ENCODE measurements at regions not wholly inside any gene's neighbourhood (a gene's known extent, or its start where the extent isn't known, plus 50 kb on each side); places are given as distances from the start of the nearest gene placed in this dataset.

DNA sequence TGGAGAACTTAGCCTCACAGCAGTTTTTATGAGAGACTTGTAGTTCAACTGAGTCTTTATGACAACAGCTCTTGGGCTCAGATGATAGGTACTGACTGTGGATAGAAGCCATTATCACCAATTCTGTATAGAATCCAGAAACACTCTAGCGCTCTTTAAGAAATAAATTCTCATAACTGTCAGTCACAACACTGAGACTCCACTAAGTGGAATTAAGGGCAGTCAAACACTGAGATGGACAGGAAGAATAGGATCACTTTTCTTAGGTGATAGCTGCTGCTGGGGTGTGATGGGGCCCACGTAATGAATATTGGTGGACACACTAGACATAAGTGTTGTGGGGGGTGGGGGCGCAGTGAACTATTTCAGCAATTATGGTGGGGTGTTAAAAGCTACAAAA, 1691.8 kb upstream of the LRRTM1 start:
- Histone ChIP-seq H3K36me3 (ENCODE audit: insufficient read depth, low read length) (no peaks in the 10 kb centered on the region), H3K9me3 (ENCODE audit: control insufficient read depth in 1 of 2, low read length in 2 of 2) (no peaks in the 10 kb centered on the region), H3K27ac (ENCODE audit: low read depth, low read length) (no peak overlapping the region), H3K4me1 (ENCODE audit: insufficient read depth, low read length) (no peaks in the 10 kb centered on the region), H3K27me3 (ENCODE audit: insufficient read depth, low read length) (no peaks in the 10 kb centered on the region), H3K4me3 (ENCODE audit: low read length in 2 of 2) (no peak overlapping the region)
- no peak for DNase-seq
- ChIA-PET CTCF (ENCODE audit: partially characterized antibody) (no interaction called here), POLR2A (ENCODE audit: partially characterized antibody) (no interaction called here)
- no peaks in the 10 kb centered on the region for H3K4me1 Mint-ChIP-seq
- H3K27ac Mint-ChIP-seq = no peak overlapping the region
- no peaks in the 10 kb centered on the region for H3K36me3 Mint-ChIP-seq
- no peaks in the 10 kb centered on the region for H3K27me3 Mint-ChIP-seq
- H3K9me3 Mint-ChIP-seq = peaks cover 2 to 19% (median 5%) of the 10 kb centered on the region in 8 donors
- intact Hi-C loops (cut with micrococcal nuclease) = no loop called here
- H3K4me3 Mint-ChIP-seq = no peak overlapping the region

DNA sequence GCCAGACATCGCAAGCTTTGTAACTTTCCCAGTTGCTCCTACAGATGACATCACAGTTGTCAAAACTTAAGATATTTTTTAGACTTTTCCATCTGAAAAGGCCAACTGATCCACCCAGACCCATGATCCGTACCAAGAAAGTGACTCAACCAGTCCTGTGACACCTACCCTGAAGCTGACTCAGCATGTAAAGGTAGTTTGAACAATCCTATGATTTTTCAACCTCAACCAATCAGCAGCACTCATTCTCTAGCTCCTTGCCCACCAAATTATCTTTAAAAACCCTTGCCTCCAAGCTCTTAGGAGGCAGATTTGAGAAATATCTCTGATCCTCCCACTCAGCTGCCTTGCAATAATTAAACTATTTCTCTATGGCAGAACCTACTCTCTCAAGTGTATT, 1686.7 kb upstream of the LRRTM1 start:
- Histone ChIP-seq H3K27me3 (ENCODE audit: insufficient read depth, low read length) (no peaks in the 10 kb centered on the region), H3K9me3 (ENCODE audit: control insufficient read depth in 1 of 2, low read length in 2 of 2) (no peaks in the 10 kb centered on the region), H3K36me3 (ENCODE audit: insufficient read depth, low read length) (no peaks in the 10 kb centered on the region), H3K4me3 (ENCODE audit: low read length in 2 of 2) (no peak overlapping the region), H3K27ac (ENCODE audit: low read depth, low read length) (no peak overlapping the region), H3K4me1 (ENCODE audit: insufficient read depth, low read length) (no peaks in the 10 kb centered on the region)
- CTCF ChIA-PET (ENCODE audit: partially characterized antibody) = no interaction called here
- Mint-ChIP-seq H3K36me3 (no peaks in the 10 kb centered on the region), H3K9me3 (peaks cover 0 to 19% (median 4%) of the 10 kb centered on the region in 8 donors), H3K4me3 (no peak overlapping the region), H3K27me3 (no peaks in the 10 kb centered on the region), H3K4me1 (no peaks in the 10 kb centered on the region), H3K27ac (no peak overlapping the region)
- POLR2A ChIA-PET (ENCODE audit: partially characterized antibody) = no interaction called here
- intact Hi-C loops (cut with micrococcal nuclease) = no loop called here
- no peak for DNase-seq

DNA sequence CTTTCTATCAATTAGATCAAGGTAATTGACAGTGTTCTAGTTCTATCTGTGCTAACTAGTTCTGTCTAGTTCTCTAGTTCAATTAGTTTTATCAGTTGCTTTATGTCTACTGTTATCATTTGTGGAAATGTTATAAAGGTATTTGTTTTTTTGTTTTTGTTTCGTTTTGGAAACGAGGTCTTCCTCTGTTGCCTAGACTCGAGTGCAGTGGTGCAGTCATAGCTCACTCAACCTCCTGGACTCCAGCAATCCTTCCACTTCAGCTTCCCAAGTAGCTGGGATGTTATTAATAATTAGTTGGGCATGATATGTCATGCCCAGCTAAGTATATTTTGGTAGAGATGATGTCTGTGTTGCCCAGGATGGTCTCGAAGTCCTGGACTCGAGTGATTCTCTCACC, 1682.8 kb upstream of the LRRTM1 start:
- H3K36me3 ChIP-seq (ENCODE audit: insufficient read depth, low read length) = no peaks in the 10 kb centered on the region
- H3K4me3 Mint-ChIP-seq = no peak overlapping the region
- H3K27ac ChIP-seq (ENCODE audit: low read depth, low read length) = no peak overlapping the region
- no peaks in the 10 kb centered on the region for H3K4me1 Mint-ChIP-seq
- H3K9me3 Mint-ChIP-seq = peaks cover 0 to 16% (median 3%) of the 10 kb centered on the region in 8 donors
- ChIA-PET POLR2A (ENCODE audit: partially characterized antibody) (no interaction called here), CTCF (ENCODE audit: partially characterized antibody) (no interaction called here)
- H3K4me1 ChIP-seq (ENCODE audit: insufficient read depth, low read length) = no peaks in the 10 kb centered on the region
- no peak overlapping the region for H3K27ac Mint-ChIP-seq
- H3K9me3 ChIP-seq (ENCODE audit: control insufficient read depth in 1 of 2, low read length in 2 of 2) = no peaks in the 10 kb centered on the region
- intact Hi-C loops (cut with micrococcal nuclease) = no loop called here
- no peaks in the 10 kb centered on the region for H3K27me3 ChIP-seq (ENCODE audit: insufficient read depth, low read length)
- no peak overlapping the region for H3K4me3 ChIP-seq (ENCODE audit: low read length in 2 of 2)
- no peak for DNase-seq
- H3K27me3 Mint-ChIP-seq = no peaks in the 10 kb centered on the region
- H3K36me3 Mint-ChIP-seq = no peaks in the 10 kb centered on the region

DNA sequence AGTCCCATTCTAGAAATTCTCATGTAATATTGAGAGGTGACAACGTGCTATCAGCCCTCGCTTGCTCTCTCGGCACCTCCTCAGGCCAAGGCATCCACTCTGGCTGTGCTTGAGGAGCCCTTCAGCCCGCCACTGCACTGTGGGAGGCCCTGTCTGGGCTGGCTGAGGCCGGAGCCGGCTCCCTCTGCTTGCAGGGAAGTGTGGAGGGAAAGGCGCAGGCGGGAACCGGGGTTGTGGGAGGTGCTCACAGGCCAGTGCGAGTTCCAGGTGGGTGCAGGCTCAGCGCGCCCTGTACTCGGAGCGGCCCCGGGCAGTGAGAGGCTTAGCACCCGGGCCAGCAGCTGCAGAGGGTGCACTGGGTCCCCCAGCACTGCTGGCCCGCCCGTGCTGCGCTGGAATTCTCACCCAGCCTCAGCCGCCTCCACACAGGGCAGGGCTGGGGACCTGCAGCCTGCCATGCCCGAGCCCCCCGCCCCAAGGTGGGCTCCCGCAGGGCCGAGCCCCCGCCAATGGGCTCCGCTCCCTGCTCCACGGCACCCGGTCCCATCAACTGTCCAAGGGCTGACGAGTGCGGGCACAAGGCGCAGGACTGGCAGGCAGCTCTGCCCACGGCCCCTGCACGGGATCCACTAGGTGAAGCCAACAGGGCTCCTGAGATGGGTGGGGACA, 1680.6 kb upstream of the LRRTM1 start:
- Histone ChIP-seq H3K4me1 (ENCODE audit: insufficient read depth, low read length) (no peaks in the 10 kb centered on the region), H3K27ac (ENCODE audit: low read depth, low read length) (no peak overlapping the region), H3K4me3 (ENCODE audit: low read length in 2 of 2) (no peak overlapping the region), H3K9me3 (ENCODE audit: control insufficient read depth in 1 of 2, low read length in 2 of 2) (no peaks in the 10 kb centered on the region), H3K36me3 (ENCODE audit: insufficient read depth, low read length) (no peaks in the 10 kb centered on the region), H3K27me3 (ENCODE audit: insufficient read depth, low read length) (no peaks in the 10 kb centered on the region)
- Mint-ChIP-seq H3K36me3 (no peaks in the 10 kb centered on the region), H3K27ac (no peak overlapping the region), H3K9me3 (peaks cover 0 to 29% (median 4%) of the 10 kb centered on the region in 8 donors), H3K4me1 (no peaks in the 10 kb centered on the region), H3K4me3 (no peak overlapping the region), H3K27me3 (no peaks in the 10 kb centered on the region)
- POLR2A ChIA-PET (ENCODE audit: partially characterized antibody) = no interaction called here
- CTCF ChIA-PET (ENCODE audit: partially characterized antibody) = no interaction called here
- DNase-seq = no peak
- intact Hi-C loops (cut with micrococcal nuclease) = no loop called here

DNA sequence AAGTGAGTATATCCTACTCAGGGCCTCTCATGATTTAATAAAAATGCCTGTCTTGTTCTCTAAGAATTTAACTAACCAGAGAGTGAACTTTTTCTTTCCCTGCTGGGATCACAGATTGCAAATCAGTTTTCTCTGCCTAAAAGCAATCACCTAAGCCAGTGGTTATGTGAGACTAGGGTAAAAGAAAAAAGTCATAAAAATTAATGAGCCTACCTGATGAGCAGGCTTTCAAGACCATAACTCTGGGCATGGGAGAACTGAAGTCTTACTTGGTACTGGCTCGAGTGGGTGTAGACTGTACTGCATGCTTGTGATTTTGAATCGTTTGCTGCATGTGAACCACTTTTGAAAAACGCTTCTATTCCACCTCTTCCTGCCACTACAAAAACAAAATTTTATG, 1677.0 kb upstream of the LRRTM1 start:
- no peak overlapping the region for H3K4me3 Mint-ChIP-seq
- H3K27ac Mint-ChIP-seq = no peak overlapping the region
- no peak overlapping the region for H3K27ac ChIP-seq (ENCODE audit: low read depth, low read length)
- intact Hi-C loops (cut with micrococcal nuclease) = no loop called here
- H3K4me1 Mint-ChIP-seq = no peaks in the 10 kb centered on the region
- H3K9me3 ChIP-seq (ENCODE audit: control insufficient read depth in 1 of 2, low read length in 2 of 2) = no peaks in the 10 kb centered on the region
- H3K36me3 Mint-ChIP-seq = no peaks in the 10 kb centered on the region
- no peaks in the 10 kb centered on the region for H3K27me3 Mint-ChIP-seq
- no peaks in the 10 kb centered on the region for H3K27me3 ChIP-seq (ENCODE audit: insufficient read depth, low read length)
- CTCF ChIA-PET (ENCODE audit: partially characterized antibody) = no interaction called here
- H3K9me3 Mint-ChIP-seq = peaks cover 0 to 16% (median 4%) of the 10 kb centered on the region in 8 donors
- POLR2A ChIA-PET (ENCODE audit: partially characterized antibody) = no interaction called here
- no peaks in the 10 kb centered on the region for H3K4me1 ChIP-seq (ENCODE audit: insufficient read depth, low read length)
- no peak overlapping the region for H3K4me3 ChIP-seq (ENCODE audit: low read length in 2 of 2)
- no peaks in the 10 kb centered on the region for H3K36me3 ChIP-seq (ENCODE audit: insufficient read depth, low read length)
- no peak for DNase-seq

DNA sequence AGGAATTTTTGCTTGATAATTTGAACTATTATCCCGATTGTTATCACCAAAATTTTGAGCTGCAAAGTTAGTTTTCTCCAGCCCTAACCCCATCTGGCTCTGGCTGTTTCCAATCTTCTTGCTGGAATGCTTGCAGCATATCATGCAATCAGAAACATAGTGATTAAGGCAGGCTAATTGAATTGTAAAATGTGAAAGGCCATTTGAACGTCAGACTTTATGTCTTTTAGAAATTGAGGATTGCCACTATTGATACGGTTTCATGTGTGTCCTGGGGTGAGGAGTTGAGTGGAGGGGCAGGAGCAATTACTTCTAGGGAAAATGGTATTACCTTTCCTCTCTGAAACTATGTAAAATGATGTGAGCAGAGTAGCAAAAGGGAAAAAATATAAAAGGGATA, 1674.5 kb upstream of the LRRTM1 start:
- Histone ChIP-seq H3K27me3 (ENCODE audit: insufficient read depth, low read length) (no peaks in the 10 kb centered on the region), H3K9me3 (ENCODE audit: control insufficient read depth in 1 of 2, low read length in 2 of 2) (no peaks in the 10 kb centered on the region), H3K27ac (ENCODE audit: low read depth, low read length) (no peak overlapping the region), H3K4me3 (ENCODE audit: low read length in 2 of 2) (no peak overlapping the region), H3K4me1 (ENCODE audit: insufficient read depth, low read length) (no peaks in the 10 kb centered on the region), H3K36me3 (ENCODE audit: insufficient read depth, low read length) (no peaks in the 10 kb centered on the region)
- no peak overlapping the region for H3K27ac Mint-ChIP-seq
- no peaks in the 10 kb centered on the region for H3K4me1 Mint-ChIP-seq
- CTCF ChIA-PET (ENCODE audit: partially characterized antibody) = no interaction called here
- DNase-seq = no peak
- H3K27me3 Mint-ChIP-seq = no peaks in the 10 kb centered on the region
- POLR2A ChIA-PET (ENCODE audit: partially characterized antibody) = no interaction called here
- H3K9me3 Mint-ChIP-seq = peaks cover 0 to 15% (median 4%) of the 10 kb centered on the region in 8 donors
- H3K4me3 Mint-ChIP-seq = no peak overlapping the region
- no peaks in the 10 kb centered on the region for H3K36me3 Mint-ChIP-seq
- intact Hi-C loops (cut with micrococcal nuclease) = no loop called here

DNA sequence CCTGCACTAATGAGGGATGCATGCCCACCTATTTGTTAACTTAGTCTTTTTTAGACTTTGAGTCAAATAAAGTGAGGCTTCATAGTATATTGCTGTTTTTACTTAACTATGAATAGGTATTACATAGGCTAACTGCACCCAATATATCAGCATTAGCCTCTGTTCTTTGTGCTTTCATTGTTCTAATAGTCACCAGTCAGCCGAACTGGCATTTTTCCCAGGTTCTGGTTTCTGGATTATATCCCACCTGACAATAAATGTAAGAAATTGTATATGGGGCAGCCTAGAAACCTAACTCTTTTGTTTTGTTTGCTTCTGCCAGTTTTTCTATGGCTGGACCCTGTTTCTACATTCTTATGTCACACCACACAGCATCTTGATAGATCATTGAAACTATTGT, 1672.4 kb upstream of the LRRTM1 start:
- POLR2A ChIA-PET (ENCODE audit: partially characterized antibody) = no interaction called here

DNA sequence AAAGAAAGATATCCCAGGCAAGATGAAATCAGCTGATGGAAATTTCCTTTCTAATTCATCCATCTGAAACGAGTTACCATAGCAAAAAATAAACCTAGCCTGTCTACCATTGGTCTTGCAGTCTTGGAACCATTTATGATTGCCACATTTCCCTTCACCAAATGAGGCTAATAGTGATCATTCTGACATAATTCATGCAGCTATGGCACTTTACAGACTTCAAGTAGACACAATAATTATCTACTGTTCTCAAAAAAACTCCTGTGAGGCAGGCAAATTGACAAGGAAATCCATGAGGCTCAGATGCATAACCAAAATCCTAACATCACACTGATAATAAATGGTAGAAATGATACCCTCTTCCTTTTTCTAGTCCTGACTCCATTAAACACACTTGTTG, 1669.7 kb upstream of the LRRTM1 start:
- no peaks in the 10 kb centered on the region for H3K36me3 Mint-ChIP-seq
- peaks cover 0 to 7% (median 4%) of the 10 kb centered on the region in 8 donors for H3K9me3 Mint-ChIP-seq
- Histone ChIP-seq H3K4me3 (ENCODE audit: low read length in 2 of 2) (no peak overlapping the region), H3K36me3 (ENCODE audit: insufficient read depth, low read length) (no peaks in the 10 kb centered on the region), H3K27ac (ENCODE audit: low read depth, low read length) (no peak overlapping the region), H3K4me1 (ENCODE audit: insufficient read depth, low read length) (no peaks in the 10 kb centered on the region), H3K9me3 (ENCODE audit: control insufficient read depth in 1 of 2, low read length in 2 of 2) (no peaks in the 10 kb centered on the region), H3K27me3 (ENCODE audit: insufficient read depth, low read length) (no peaks in the 10 kb centered on the region)
- DNase-seq = no peak
- no peak overlapping the region for H3K27ac Mint-ChIP-seq
- CTCF ChIA-PET (ENCODE audit: partially characterized antibody) = no interaction called here
- intact Hi-C loops (cut with micrococcal nuclease) = no loop called here
- no peak overlapping the region for H3K4me3 Mint-ChIP-seq
- H3K4me1 Mint-ChIP-seq = no peaks in the 10 kb centered on the region
- POLR2A ChIA-PET (ENCODE audit: partially characterized antibody) = no interaction called here
- H3K27me3 Mint-ChIP-seq = no peaks in the 10 kb centered on the region

More for the DNA sequence above, 1672.4 kb upstream of the LRRTM1 start:
- H3K4me3 Mint-ChIP-seq = no peak overlapping the region
- no peaks in the 10 kb centered on the region for H3K4me1 Mint-ChIP-seq
- no peak overlapping the region for H3K4me3 ChIP-seq (ENCODE audit: low read length in 2 of 2)
- no peaks in the 10 kb centered on the region for H3K9me3 ChIP-seq (ENCODE audit: control insufficient read depth in 1 of 2, low read length in 2 of 2)
- H3K9me3 Mint-ChIP-seq = peaks cover 0 to 15% (median 4%) of the 10 kb centered on the region in 8 donors
- H3K27ac Mint-ChIP-seq = no peak overlapping the region
- DNase-seq = no peak
- no peaks in the 10 kb centered on the region for H3K27me3 ChIP-seq (ENCODE audit: insufficient read depth, low read length)
- H3K27ac ChIP-seq (ENCODE audit: low read depth, low read length) = no peak overlapping the region
- H3K27me3 Mint-ChIP-seq = no peaks in the 10 kb centered on the region
- no peaks in the 10 kb centered on the region for H3K36me3 ChIP-seq (ENCODE audit: insufficient read depth, low read length)
- H3K36me3 Mint-ChIP-seq = no peaks in the 10 kb centered on the region
- CTCF ChIA-PET (ENCODE audit: partially characterized antibody) = no interaction called here
- no peaks in the 10 kb centered on the region for H3K4me1 ChIP-seq (ENCODE audit: insufficient read depth, low read length)
- intact Hi-C loops (cut with micrococcal nuclease) = no loop called here

Measured in CD4-positive, alpha-beta memory T cell (primary cell).